ENCODE measurements at regions not wholly inside any gene's neighbourhood (a gene's known extent, or its start where the extent isn't known, plus 50 kb on each side); places are given as distances from the start of the nearest gene placed in this dataset.
"Not testable (repeated sequence)": the region's sequence is repeated elsewhere in the genome, so short reads cannot be mapped to it uniquely, and the experiment has no call there.

DNA sequence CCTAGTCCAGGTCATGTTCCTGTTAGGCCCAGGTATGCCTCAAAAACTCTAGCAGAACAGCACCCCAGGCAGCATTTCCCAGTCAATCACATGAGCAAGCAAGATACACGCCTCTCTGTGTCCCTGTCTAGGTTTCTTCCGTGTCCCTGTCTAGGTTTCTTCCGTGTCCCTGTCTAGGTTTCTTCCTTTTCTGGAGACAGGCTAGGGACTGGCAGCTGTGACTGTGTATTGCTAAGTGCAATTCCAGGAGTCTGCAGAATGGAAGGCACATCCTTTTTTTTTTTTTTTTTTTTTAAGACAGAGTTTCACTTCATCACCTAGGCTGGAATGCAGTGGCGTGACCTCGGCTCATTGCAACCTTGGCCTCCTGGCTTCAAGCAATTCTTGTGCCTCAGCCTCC is 77.6 kb downstream of the SETD4 start:
- TF ChIP-seq ZNF274 (IDR thresholded peaks at IDR 0.05; ENCODE audit: low read depth, low read length), result no peak
- H3K4me3 ChIP-seq (ENCODE audit: low read length), result no peak overlapping the region

DNA sequence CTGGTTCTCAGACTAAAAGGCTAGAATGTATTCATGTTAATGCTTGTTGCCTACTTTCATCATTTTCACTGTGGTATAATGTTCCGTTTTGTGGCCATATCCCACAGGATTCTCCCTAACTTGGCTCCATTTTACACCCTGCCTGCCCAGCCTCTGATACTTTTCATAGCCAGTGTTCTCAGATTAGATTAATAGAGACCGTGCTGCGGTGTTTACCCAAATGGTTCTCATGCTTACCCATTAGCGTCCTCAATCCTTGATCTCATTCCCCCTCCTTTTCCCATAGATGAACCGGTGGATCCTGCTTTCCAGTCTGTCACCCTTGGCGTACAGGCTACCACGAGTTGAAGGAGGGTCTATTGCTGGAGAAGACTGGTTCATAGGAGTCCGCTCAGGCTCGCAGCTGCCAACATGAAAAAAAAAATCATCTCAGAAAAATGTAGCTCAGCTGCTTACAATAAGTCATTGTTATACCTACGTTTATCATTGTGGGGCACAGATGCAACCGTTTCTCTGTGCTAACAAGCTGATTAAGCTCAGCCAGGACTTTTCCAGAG is 78.7 kb downstream of the SETD4 start:
- H3K4me3 ChIP-seq (ENCODE audit: low read length), result no peak overlapping the region
- TF ChIP-seq ZNF274 (IDR thresholded peaks at IDR 0.05; ENCODE audit: low read depth, low read length), result no peak

DNA sequence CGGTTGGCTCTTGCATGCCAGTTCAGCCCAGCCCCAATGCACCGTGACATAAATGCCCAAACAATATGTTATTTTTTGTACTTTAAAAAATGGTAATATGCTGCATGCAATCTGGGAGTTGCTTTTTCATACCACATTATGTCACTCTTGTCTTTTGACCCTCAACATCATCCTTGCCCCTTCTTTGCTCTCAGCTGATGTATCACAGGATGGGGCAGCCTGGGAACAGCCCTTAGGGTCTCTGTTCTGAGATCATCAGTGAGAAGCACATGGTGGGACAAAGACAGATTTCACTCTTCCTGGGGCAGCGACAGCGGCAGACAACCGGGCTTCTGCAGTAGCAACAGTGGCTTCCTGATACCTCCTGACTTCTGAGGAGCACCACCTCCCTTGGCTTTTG is 79.5 kb downstream of the SETD4 start:
- H3K4me3 ChIP-seq (ENCODE audit: low read length), result no peak overlapping the region
- no peak for TF ChIP-seq ZNF274 (IDR thresholded peaks at IDR 0.05; ENCODE audit: low read depth, low read length)

DNA sequence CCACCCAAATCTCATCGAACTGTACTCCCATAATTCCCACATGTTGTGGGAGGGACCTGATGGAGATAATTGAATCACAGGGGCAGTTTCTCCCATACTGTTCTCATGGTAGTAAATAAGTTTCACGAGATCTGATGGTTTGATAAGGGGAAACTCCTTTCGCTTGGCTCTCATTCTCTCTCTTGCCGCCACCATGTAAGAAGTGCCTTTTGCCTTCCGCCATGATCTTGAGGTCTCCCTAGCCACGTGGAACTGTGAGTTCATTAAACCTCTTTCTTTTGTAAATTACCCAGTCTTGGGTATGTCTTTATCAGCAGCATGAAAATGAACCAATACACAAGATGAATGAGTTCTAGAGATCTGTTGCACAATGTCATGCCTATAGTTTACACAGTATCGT is 82.5 kb downstream of the SETD4 start:
- not testable (repeated sequence) for H3K4me3 ChIP-seq (ENCODE audit: low read length)

DNA sequence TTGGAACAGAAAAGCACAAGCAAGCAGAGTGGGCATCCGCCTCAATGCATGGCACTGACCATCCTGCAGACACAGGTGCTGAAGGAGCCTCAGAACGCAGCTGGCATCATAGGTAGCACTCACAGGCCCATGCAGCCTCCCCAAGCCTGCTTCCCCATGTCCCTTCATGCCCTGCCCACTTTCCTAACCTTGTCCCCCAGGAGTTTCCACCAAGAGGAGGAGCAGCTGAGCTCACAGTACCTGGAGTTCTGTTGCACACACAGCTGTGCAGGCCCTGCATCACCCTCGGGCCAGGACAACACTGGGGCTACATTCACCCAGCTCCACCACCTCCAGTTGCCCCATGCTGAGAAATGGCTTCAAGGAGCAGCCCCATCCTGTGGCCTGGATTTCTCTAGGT is 83.4 kb downstream of the SETD4 start:
- no peak for TF ChIP-seq ZNF274 (IDR thresholded peaks at IDR 0.05; ENCODE audit: low read depth, low read length)
- H3K4me3 ChIP-seq (ENCODE audit: low read length), result no peak overlapping the region

DNA sequence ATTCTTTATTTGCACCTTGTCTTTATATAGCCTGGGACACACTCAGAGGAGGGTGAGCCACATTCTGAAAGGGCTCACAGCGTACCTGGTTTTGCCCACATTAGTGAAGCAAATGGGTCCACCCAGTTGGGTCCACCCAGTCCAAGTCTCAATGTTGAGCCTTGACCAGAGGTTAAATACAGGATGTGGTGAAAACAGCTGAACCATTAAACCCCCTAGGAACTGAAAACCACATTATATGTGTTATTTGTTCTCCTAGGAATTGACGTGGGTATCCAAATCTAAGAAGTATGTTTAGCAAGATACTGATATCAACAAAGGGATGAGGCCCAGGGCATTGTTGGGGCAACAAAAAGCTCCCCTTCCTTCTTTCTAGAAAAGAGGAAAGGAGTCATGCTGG is 83.8 kb downstream of the SETD4 start:
- no peak overlapping the region for H3K4me3 ChIP-seq (ENCODE audit: low read length)
- TF ChIP-seq ZNF274 (IDR thresholded peaks at IDR 0.05; ENCODE audit: low read depth, low read length), result no peak

DNA sequence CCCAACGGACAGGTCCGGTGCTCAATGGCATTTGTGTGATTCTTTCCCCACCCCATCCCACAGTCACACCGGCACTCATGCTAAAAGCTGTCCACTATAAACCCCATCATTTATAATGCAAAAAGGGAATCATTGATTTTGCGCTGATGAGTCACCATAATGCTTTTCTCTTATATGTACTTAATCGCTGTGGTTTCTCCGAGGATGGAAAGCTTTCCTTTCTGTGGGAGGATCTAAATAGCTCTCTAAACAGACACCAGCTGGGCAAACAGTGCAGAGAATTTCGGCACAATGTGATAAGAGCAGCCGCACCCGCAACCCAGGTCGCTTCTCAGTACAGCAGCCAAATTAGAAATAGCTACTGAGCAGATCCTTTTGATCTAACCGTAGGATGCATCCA is 85.6 kb downstream of the SETD4 start:
- no peak for TF ChIP-seq ZNF274 (IDR thresholded peaks at IDR 0.05; ENCODE audit: low read depth, low read length)
- H3K4me3 ChIP-seq (ENCODE audit: low read length), result no peak overlapping the region

DNA sequence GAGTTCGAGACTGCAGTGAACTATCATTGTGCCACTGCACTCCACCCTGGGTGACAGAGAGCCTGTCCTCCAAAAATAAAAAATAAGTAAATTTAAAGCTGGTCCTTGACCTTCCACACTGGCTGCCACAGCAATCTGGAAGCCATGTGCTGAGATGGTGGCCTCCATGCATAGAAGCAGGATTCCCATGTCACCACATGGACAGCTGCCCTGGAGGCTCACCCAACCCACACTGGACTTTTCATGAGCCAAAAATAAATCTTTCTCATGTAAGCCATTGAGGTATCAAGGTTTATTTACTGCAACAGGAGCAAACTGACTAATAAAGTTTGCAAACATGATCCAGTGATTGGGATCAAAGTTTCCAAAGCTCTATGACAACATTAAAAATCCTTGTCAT is 88.5 kb downstream of the SETD4 start:
- no peak overlapping the region for H3K4me3 ChIP-seq (ENCODE audit: low read length)
- TF ChIP-seq ZNF274 (IDR thresholded peaks at IDR 0.05; ENCODE audit: low read depth, low read length), result no peak

DNA sequence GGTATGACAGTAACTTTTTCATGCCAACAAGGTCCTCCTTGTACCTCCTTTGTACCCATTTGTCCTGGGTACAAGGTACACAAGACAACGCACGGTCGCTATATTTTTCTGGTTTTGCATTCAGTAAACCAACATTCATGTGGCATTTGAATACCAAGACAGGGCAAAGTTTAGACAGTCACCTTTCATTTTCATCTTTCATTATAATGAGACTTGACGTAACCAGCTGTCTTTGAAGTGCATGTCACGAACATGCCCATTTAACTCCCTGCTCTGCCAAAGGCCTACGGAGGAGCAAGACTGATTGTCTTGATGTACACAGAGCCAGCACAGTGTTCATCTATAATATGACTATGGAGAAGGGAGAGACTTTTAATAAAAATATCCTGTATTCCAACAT is 91.0 kb downstream of the SETD4 start:
- H3K4me3 ChIP-seq (ENCODE audit: low read length), result no peak overlapping the region
- TF ChIP-seq ZNF274 (IDR thresholded peaks at IDR 0.05; ENCODE audit: low read depth, low read length), result no peak

DNA sequence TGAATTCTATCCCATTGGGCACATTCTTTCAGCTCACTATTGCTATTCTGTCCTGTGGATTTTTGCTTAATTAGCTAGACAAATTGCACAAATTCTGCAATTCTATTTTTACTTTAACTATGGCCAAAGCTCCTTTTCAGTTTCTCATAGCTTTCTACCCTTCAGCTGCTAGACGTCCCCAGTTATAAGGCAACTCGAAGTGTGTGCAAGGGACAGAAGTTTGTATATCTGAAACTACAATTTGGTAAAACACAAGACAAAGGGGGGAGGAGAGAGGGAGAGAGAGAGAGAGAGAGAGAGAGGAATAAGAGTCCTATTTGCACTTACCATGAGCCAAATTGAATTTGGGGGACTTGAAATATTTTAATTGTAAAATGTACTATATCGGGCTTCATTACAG is 91.8 kb downstream of the SETD4 start:
- no peak for TF ChIP-seq ZNF274 (IDR thresholded peaks at IDR 0.05; ENCODE audit: low read depth, low read length)

DNA sequence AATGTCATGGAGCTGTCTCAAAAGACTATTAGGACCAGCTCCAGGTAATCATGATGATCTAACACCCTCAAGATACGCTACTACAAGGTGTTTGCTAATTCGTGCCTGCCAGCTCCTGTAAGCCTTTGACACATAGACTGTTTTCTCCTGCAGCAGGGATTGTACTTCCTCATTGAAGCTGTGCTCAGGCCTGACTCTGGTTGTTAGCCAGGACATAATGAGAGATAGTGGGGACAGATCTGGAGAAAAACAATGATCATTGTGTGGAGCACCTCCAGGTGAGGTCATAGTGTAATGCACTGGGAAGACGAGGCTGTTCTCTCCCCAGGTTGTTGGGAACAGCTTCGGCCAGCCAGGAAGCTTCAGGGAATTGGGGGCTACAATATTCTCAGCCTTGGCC is 94.6 kb downstream of the SETD4 start:
- TF ChIP-seq ZNF274 (IDR thresholded peaks at IDR 0.05; ENCODE audit: low read depth, low read length), result no peak
- H3K4me3 ChIP-seq (ENCODE audit: low read length), result no peak overlapping the region

More for the DNA sequence above, 91.8 kb downstream of the SETD4 start:
- no peak overlapping the region for H3K4me3 ChIP-seq (ENCODE audit: low read length)

DNA sequence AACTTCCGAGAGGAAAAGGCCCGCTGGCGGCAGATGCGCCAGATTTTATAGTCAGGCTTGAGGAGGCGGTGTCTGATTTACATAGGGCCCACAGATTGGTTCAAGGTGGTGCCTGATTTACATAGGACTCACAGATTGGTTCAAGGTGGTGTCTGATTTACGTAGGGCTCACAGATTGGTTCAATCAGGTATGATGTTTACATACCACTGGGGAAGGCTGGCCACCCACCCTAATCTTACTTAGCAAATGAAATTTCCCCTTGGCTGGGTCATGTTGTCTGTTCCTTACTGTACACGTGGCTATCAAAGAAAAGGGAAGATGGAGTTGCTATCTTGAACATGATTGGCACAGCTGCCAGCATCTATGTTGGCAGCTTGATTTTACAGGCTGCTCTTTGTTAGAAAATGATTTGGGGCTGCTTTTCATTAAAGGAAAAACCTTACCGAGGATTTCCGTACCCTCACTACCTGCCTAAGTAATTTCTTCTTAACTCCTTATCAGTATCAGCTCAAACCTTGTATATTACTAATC is 96.3 kb downstream of the SETD4 start:
- TF ChIP-seq ZNF274 (IDR thresholded peaks at IDR 0.05; ENCODE audit: low read depth, low read length), result no peak
- no peak overlapping the region for H3K4me3 ChIP-seq (ENCODE audit: low read length)

DNA sequence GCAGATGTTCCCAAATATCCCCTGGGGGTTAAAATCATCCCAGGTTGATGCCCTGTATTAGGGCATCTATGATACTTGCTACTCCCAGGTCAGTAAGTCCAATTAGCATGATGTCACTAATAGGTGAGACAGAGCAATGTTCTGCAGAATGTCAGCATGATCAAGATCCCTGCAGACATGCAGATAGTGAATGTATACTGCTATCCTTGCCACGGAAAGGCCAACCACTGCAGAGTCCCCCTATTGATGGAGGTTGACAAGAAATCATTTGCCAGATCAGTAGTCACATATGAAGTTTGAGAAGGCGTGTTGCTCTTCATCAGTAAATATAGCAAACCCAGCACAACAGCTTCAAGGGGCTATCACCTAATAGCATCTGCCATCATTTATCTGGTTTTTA is 97.4 kb downstream of the SETD4 start:
- no peak for TF ChIP-seq ZNF274 (IDR thresholded peaks at IDR 0.05; ENCODE audit: low read depth, low read length)
- no peak overlapping the region for H3K4me3 ChIP-seq (ENCODE audit: low read length)

DNA sequence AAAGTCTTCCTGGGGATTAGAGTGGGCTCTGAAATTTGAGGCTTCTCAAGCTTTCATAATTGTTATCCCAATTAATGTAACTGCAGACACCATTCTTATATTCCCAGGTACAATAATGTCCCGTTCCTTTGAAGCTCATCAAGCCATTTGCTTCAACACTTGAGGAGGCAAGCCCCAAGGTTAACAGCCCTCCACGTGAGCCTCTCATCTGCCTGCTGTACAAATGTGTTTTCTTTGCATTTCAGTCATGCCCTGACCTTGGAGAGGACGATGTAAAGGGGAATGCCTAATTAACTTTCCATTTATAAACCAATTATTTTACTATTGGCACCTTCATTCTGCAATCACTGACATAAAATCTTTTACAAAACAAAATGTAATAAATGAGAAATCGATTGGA is 106.3 kb downstream of the SETD4 start:
- TF ChIP-seq ZNF274 (IDR thresholded peaks at IDR 0.05; ENCODE audit: low read depth, low read length), result no peak
- H3K4me3 ChIP-seq (ENCODE audit: low read length), result no peak overlapping the region

DNA sequence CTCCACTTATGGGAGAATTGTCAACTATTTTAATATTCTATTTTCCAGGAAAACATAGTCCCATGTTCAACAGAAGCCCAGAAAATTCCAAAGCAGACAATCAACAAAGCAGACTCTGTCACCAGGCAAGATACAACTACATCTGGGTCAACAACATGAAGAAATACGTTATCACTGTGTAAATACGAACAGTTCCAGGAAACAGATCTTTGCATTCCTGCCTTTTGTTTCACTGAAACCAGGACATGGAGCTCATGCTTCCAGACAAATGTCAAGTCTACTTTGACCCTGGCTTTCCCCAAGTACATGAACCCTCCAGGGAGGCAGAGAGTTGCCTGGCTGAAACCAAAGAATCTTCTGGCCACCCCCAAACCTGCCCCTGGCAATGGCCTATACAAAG is 106.7 kb downstream of the SETD4 start:
- no peak overlapping the region for H3K4me3 ChIP-seq (ENCODE audit: low read length)

DNA sequence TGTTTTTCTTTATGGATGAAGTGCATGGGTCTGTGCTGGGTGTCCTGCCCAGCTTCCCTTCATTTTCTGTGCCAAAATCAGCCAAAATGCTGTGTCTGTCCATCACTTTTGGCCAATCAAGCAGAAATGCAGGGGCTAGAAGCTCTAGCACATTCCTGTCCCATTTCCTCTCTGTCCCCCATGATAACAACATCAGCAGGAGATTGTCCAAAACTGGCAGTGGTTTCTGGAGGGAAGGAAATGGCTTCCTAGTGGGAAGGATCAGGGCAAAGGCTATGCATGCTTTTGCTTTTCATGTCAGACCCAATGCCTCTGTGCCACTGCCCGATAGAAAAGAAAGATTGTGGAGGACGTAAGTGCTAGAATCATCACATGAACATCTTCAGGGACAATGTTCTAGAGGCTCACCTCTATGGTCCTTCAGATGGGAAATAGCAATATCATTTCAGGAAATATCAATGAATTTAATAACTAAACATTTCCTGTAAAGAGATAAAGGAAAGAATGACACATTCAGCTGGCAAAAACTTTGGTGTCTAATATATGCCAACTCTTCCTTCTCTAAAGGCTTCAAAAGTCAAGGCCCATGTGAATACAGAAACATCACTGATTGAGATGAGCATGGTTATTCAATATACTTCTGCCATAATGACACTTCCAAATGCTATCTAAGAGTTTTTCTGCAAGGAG is 107.5 kb downstream of the SETD4 start:
- no peak overlapping the region for H3K4me3 ChIP-seq (ENCODE audit: low read length)
- TF ChIP-seq ZNF274 (IDR thresholded peaks at IDR 0.05; ENCODE audit: low read depth, low read length), result no peak

More for the DNA sequence above, 106.7 kb downstream of the SETD4 start:
- TF ChIP-seq ZNF274 (IDR thresholded peaks at IDR 0.05; ENCODE audit: low read depth, low read length), result no peak

Measured in GM08714 (cell line).